ENCODE measurements at regions not wholly inside any gene's neighbourhood (a gene's known extent, or its start where the extent isn't known, plus 50 kb on each side); places are given as distances from the start of the nearest gene placed in this dataset.
"Not testable (repeated sequence)": the region's sequence is repeated elsewhere in the genome, so short reads cannot be mapped to it uniquely, and the experiment has no call there.

DNA sequence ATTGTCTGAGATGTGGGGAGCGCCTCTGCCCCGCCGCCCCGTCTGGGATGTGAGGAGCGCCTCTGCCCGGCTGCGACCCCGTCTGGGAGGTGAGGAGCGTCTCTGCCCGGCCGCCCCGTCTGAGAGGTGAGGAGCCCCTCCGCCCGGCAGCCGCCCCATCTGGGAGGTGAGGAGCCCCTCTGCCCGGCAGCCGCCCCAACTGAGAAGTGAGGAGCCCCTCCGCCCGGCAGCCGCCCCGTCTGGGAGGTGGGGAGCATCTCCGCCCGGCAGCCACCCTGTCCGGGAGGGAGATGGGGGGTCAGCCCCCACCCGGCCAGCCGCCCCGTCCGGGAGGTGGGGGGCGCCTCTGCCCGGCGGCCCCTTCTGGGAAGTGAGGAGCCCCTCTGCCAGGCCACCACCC lies 70.9 kb upstream of the ARL15 start:
- TF ChIP-seq, protein P1, sequence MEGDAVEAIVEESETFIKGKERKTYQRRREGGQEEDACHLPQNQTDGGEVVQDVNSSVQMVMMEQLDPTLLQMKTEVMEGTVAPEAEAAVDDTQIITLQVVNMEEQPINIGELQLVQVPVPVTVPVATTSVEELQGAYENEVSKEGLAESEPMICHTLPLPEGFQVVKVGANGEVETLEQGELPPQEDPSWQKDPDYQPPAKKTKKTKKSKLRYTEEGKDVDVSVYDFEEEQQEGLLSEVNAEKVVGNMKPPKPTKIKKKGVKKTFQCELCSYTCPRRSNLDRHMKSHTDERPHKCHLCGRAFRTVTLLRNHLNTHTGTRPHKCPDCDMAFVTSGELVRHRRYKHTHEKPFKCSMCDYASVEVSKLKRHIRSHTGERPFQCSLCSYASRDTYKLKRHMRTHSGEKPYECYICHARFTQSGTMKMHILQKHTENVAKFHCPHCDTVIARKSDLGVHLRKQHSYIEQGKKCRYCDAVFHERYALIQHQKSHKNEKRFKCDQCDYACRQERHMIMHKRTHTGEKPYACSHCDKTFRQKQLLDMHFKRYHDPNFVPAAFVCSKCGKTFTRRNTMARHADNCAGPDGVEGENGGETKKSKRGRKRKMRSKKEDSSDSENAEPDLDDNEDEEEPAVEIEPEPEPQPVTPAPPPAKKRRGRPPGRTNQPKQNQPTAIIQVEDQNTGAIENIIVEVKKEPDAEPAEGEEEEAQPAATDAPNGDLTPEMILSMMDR (IDR thresholded peaks at IDR 0.05), result not testable (repeated sequence)
- not testable (repeated sequence) for TF ChIP-seq POLR2A (IDR thresholded peaks at IDR 0.05)
